ENCODE measurements at regions not wholly inside any gene's neighbourhood (a gene's known extent, or its start where the extent isn't known, plus 50 kb on each side); places are given as distances from the start of the nearest gene placed in this dataset.

DNA sequence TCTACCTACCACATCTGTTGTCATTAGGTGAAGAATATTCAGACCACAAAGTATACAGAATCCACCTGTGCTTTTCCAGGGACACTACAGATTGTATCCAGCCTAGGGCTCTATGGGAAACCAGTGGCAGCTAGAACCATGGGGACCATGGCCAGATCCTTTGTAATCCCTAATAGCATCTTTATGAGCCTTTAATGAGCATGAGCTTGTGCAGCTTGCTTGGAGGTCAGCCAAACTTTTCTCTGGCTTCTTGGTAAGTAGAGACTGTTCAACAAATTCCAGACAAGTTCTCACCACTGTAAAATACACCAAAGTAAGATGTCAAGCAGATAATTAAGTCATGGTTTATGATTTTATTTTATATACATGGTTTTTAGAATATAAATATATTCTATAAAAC, 301.6 kb upstream of the ADGRB3 start:
- FAIRE-seq (no peak), DNase-seq (ENCODE audit: low read depth) (no peak)
- Histone ChIP-seq H3K4me3 (ENCODE audit: low read depth, low read length) (no peak overlapping the region), H3K27me3 (ENCODE audit: control insufficient read depth, insufficient read depth, low read length) (no peaks in the 10 kb centered on the region), H3K36me3 (ENCODE audit: control insufficient read depth, insufficient read depth, low read length) (no peaks in the 10 kb centered on the region)
- TF ChIP-seq, protein P1, sequence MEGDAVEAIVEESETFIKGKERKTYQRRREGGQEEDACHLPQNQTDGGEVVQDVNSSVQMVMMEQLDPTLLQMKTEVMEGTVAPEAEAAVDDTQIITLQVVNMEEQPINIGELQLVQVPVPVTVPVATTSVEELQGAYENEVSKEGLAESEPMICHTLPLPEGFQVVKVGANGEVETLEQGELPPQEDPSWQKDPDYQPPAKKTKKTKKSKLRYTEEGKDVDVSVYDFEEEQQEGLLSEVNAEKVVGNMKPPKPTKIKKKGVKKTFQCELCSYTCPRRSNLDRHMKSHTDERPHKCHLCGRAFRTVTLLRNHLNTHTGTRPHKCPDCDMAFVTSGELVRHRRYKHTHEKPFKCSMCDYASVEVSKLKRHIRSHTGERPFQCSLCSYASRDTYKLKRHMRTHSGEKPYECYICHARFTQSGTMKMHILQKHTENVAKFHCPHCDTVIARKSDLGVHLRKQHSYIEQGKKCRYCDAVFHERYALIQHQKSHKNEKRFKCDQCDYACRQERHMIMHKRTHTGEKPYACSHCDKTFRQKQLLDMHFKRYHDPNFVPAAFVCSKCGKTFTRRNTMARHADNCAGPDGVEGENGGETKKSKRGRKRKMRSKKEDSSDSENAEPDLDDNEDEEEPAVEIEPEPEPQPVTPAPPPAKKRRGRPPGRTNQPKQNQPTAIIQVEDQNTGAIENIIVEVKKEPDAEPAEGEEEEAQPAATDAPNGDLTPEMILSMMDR (IDR thresholded peaks at IDR 0.05; ENCODE audit: insufficient read depth, low read length, severe bottlenecking), result no peak

DNA sequence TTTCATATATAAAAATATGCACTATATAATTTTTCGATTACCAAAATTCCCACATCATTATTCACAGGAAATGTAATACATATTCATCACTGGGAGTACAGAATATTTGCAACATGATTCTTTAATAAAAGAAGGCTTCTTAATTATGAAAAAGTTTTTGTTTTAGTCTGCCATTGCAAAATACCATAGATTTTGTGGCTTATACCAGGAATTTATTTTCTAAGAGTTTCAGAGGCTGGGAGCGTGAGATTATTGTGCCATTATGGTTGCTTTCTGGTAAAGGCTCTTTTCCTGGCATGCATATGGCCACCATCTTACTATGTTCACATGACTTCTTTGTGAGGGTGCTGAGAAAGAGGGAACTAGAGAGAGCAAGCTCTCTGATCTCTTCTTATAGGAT, 306.9 kb upstream of the ADGRB3 start:
- FAIRE-seq, result no peak
- H3K36me3 ChIP-seq (ENCODE audit: control insufficient read depth, insufficient read depth, low read length), result no peaks in the 10 kb centered on the region

DNA sequence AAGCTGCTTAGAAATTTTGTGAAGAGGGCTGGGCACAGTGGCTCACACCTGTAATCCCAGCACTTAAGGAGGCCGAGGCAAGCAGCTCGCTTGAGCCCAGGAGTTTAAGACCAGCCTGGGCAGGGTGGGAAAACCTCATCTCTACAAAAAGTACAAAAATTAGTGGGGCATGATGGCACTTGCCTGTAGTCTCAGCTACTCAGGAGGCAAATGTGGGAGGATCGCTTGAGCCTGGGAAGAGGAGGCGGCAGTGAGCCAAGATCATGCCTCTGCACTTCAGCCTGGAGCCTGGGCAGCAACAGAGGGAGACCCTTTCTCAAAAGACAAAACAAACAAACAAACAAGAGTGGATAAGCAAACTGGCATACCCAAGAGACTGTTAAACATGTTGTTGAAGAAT, 308.3 kb upstream of the ADGRB3 start:
- FAIRE-seq (no peak), DNase-seq (ENCODE audit: low read depth) (peak; percentile 6)
- TF ChIP-seq, protein P1 (IDR thresholded peaks at IDR 0.05; ENCODE audit: insufficient read depth, low read length, severe bottlenecking), result no peak

More for the DNA sequence above, 306.9 kb upstream of the ADGRB3 start:
- DNase-seq (ENCODE audit: low read depth), result no peak
- Histone ChIP-seq H3K4me3 (ENCODE audit: low read depth, low read length) (no peak overlapping the region), H3K27me3 (ENCODE audit: control insufficient read depth, insufficient read depth, low read length) (no peaks in the 10 kb centered on the region)
- TF ChIP-seq, protein P1 (IDR thresholded peaks at IDR 0.05; ENCODE audit: insufficient read depth, low read length, severe bottlenecking), result no peak

DNA sequence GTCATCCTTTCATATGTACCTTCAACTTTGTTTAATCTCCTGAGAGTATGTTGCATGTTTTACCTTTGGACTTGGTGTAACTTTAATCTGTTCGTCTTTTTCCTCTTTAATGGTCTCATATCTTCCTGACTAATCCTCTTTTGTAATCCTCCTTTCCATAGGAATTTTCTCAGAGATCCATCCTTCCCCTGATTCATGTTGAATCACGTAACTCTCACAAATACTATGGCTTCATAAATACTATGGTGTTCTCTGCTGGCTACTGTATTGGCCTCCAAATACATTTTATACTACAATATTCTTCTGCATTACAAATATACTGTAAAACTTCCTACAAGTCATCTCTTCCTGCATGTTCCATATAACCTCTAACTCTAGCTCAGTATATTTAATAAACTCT, 317.7 kb upstream of the ADGRB3 start:
- no peaks in the 10 kb centered on the region for H3K36me3 ChIP-seq (ENCODE audit: control insufficient read depth, insufficient read depth, low read length)
- FAIRE-seq (no peak), DNase-seq (ENCODE audit: low read depth) (peak; percentile 30)

More for the DNA sequence above, 308.3 kb upstream of the ADGRB3 start:
- no peak overlapping the region for H3K4me3 ChIP-seq (ENCODE audit: low read depth, low read length)
- no peaks in the 10 kb centered on the region for H3K27me3 ChIP-seq (ENCODE audit: control insufficient read depth, insufficient read depth, low read length)
- no peaks in the 10 kb centered on the region for H3K36me3 ChIP-seq (ENCODE audit: control insufficient read depth, insufficient read depth, low read length)

DNA sequence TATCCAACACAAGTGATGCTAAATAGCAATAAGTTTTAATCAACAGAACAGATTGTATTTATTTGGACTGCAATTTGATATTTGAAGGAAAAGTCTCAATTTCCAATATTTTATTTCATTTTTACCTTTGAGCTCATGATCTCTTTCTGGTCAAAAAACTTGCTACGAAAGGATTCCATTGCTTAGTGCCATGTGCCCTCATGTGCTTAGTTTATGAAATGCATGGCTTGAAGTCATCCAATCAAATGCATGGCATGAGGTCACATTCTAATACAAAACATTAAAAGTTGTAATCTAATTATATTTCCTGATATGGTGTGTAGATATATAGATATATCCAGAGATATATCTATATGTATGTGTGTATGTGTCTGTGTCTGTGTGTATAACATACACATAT, 321.2 kb upstream of the ADGRB3 start:
- no peaks in the 10 kb centered on the region for H3K36me3 ChIP-seq (ENCODE audit: control insufficient read depth, insufficient read depth, low read length)
- no peak overlapping the region for H3K4me3 ChIP-seq (ENCODE audit: low read depth, low read length)
- peak; percentile 20 for DNase-seq (ENCODE audit: low read depth)
- no peak for FAIRE-seq
- TF ChIP-seq, protein P1 (IDR thresholded peaks at IDR 0.05; ENCODE audit: insufficient read depth, low read length, severe bottlenecking), result peak; percentile 9
- no peaks in the 10 kb centered on the region for H3K27me3 ChIP-seq (ENCODE audit: control insufficient read depth, insufficient read depth, low read length)

More for the DNA sequence above, 317.7 kb upstream of the ADGRB3 start:
- TF ChIP-seq, protein P1 (IDR thresholded peaks at IDR 0.05; ENCODE audit: insufficient read depth, low read length, severe bottlenecking), result no peak
- H3K4me3 ChIP-seq (ENCODE audit: low read depth, low read length), result no peak overlapping the region
- H3K27me3 ChIP-seq (ENCODE audit: control insufficient read depth, insufficient read depth, low read length), result no peaks in the 10 kb centered on the region

DNA sequence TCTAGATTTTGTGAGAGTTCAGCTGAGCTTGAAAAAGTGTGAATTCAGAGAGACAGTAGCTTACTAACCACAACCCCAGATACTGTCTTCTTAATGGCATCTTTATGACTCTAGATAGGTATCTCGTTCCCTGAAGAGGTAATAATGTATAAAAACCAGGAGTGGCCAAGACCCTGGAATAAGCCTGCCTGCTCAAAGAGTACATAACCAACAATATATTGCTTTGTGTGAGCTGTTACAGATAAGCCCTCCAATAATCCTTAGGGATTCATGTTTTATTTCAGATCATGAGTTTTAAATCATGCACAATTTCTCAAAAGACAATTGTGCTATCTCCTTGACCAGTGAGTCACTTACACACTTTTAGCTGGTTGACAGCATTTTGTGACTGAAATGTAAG, 327.8 kb upstream of the ADGRB3 start:
- no peaks in the 10 kb centered on the region for H3K36me3 ChIP-seq (ENCODE audit: control insufficient read depth, insufficient read depth, low read length)
- FAIRE-seq (no peak), DNase-seq (ENCODE audit: low read depth) (no peak)
- no peaks in the 10 kb centered on the region for H3K27me3 ChIP-seq (ENCODE audit: control insufficient read depth, insufficient read depth, low read length)
- TF ChIP-seq, protein P1 (IDR thresholded peaks at IDR 0.05; ENCODE audit: insufficient read depth, low read length, severe bottlenecking), result no peak
- H3K4me3 ChIP-seq (ENCODE audit: low read depth, low read length), result no peak overlapping the region

All from bronchial epithelial cell (primary cell).